ENCODE measurements at regions not wholly inside any gene's neighbourhood (a gene's known extent, or its start where the extent isn't known, plus 50 kb on each side); places are given as distances from the start of the nearest gene placed in this dataset.

- DNase-seq (ENCODE audit: low read depth) = no peak
These were observed 116.2 kb upstream of the SLCO3A1 start for GRCh38 chr15:91737151-91737818.

DNA sequence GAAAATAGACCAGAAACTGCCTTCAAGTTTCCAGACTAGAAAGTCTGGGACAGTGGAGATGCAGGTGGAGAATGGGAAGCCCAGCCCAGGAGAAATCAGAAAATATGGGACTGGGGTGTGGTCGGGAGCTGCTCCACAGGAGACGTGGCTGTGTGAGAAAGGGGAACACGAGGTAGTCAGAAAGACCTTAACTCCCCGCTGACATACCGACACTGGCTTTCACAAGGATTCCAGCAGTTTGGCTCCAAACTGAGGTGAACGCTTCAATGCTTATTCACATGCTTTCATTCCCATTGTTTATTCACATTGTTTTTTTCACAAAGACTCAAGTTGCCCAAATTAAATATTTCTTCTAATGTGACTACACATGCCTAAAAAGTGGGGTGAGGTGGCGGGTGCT lies 111.5 kb upstream of the SLCO3A1 start:
- DNase-seq (ENCODE audit: low read depth) = no peak

DNA sequence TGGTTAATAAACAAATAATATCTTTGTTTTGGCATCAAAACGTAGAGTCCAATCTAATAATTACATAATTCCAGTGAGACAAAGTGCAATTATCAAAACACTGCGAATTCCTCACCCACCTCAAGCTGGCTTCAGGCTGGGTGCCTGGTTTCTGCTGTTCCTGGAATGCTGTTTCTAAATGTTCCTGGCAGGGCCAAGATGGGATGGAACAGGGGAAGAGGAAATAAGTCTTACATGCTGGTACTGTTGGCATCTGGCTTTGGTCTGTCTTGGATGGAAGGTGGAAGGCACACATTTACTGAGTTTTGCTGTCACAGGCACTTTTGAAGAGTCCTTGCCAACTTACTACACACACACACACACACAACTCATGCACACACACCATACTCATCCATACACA lies 101.9 kb upstream of the SLCO3A1 start:
- no peak for DNase-seq (ENCODE audit: low read depth)

DNA sequence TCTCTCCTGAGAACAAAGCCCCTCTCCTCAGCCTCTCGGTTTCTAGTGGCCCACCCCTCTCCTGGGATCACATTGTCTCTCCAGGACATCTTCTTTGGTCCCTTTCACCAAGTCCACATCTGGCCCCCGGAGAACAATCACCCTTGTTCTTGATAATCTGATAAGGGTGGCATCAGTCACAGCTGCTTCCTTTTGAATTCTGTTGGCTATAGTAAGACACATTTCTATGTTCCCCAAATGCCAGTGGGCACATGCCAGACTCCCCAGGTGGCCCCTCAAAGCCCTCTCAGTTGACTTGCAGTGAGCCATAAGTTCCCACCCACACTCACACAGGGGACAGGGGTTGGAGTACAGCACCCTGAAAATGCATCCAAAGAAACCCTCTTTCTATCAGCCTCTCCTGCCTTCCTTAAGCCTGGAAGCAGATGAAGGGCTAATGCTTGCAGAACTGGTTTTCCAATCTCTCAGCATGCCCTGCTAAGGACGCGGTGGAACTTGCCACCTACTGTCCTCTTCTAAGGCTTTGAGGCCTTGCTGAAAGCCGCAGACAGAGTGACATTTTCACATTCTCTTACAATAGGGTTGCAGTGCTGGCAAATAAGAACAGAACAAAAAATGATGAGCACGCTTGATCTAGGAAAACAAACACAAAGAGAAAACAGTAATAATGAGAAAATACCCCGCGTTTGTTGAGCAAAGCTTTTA lies 101.3 kb upstream of the SLCO3A1 start:
- no peak for DNase-seq (ENCODE audit: low read depth)

DNA sequence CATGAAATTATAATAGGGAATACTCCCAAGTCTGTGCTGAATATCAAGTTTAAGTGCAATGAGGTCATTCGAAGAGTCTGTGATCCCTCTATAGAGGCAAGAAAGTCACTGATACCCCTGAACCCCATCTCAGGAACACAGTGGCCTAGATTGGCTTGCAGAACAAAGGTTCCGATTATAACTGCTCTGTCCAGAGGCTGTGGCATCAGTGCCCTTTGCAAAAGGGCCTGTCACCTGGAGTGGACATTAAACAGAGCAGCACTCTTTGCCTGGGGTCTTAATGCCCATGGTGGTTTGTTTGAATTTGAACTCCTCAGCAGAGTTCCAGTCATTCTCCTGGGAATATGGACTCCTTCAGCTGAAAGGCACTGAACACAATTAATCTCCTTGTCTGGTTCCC lies 93.9 kb upstream of the SLCO3A1 start:
- no peak for DNase-seq (ENCODE audit: low read depth)

DNA sequence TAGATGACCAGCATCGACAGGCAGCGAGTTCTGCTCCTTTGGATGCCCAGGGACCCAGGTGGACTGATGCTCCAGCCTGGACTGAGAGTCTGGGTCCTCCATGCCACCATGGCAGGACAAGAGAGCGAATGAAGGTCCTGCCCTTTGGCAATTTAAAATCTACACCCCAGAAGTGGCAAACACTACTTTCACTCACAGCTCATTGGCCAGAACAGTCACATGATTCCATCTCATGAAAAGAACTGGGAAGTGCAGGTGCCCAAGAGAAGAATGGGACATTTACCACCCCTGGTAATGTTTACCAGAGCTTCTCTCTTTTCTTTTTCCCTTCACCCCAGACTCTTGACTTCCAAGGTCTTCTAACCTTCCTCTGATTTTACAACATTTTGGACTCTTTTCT lies 87.8 kb upstream of the SLCO3A1 start:
- no peak for DNase-seq (ENCODE audit: low read depth)

- no peak for DNase-seq (ENCODE audit: low read depth)
These were observed 84.0 kb upstream of the SLCO3A1 start for GRCh38 chr15:91769476-91769875.

DNA sequence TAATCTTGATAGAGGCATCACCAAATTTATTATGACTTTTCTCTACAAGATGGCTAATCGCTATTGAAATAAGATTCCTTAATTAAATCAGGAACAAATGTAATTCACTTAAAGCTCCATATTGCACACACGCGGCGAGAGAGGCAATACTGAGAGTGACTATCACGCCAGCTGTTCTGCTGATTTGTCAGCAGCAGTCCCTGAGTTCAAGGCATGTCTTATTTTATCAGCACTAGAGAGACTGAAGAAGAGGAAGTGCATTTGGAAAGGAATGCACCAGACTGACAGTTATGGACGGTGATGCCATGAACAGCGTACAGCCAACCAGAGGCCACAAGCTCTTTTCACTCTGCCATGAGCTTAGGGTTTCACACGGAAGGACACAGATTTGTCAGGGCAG lies 83.6 kb upstream of the SLCO3A1 start:
- DNase-seq (ENCODE audit: low read depth) = no peak

DNA sequence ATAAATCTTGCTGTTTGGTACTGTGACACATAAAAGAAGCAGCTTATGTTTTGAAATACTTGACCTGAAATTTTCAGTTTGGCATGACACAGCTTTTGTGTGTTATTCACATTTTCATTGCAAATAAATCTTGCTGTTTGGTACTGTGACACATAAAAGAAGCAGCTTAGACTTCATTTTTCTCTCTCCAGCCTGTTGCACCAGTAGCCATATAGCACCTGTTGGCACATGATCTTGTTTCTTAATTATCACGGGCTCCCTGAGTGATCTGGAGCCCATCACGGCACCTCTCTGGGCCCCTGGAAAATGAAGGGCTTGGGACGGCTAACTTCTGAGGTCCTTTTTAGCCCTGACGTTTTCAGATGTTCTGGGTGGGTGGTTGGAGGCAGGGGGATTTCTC lies 77.4 kb upstream of the SLCO3A1 start:
- no peak for DNase-seq (ENCODE audit: low read depth)

DNA sequence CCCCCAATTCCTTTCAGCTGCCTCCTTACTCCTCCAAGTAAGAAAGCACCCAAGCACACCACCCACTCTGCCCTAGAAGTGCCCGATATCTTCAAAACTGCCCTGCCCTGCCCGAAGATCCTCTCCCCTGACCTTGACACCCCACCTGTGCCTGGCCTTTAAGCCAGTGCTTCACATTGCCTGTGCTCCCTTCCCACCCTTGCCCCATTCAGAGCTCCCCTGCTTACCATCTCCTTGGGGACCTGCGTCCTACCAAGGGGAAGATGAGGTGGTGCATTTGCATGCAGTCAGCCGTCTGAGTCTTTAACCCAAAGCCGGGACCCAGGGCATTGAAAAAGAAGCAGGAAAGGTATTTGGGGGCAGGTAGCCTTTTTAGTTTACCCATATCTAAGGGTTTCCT lies 73.5 kb upstream of the SLCO3A1 start:
- DNase-seq (ENCODE audit: low read depth) = no peak

- DNase-seq (ENCODE audit: low read depth) = no peak
These were observed 73.1 kb upstream of the SLCO3A1 start for GRCh38 chr15:91780387-91780786.

- DNase-seq (ENCODE audit: low read depth) = no peak
These were observed 71.3 kb upstream of the SLCO3A1 start for GRCh38 chr15:91782221-91782620.

DNA sequence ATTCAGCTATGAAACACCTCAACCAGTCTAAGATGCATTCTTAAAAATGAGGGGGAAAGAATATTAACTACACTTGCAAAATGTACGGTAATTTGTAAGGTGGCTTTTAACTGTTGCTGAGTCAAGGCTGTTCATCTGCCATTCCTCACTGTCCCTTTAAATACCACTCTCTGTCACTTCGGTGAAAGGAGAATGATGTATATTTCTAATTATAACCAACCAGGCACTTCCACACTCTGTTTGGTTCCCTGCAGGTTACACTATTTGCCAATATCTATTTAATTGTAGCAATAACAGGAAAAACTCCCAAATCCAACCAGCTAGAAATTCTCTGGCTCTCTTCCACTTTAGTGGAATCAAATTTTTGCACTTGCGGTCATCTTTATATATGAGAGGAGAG lies 70.5 kb upstream of the SLCO3A1 start:
- DNase-seq (ENCODE audit: low read depth) = no peak

DNA sequence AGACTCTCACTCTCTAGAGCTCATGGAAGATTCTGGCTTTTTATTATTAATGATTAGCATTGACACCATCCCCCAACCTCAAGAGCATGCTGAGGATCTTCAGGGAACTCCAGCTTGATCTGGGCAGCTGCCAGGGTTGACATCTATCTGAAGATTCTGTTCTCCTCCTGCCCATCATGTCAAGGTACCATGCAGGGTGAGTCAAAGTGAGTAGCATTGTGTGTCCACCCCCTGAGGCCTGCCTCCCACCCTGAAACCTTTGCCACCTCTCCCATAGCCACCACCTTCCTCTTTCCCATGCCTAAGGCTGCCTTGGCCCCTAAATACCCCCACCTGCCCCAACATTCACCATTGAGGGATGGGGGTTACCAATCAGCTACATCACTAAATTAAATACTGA lies 70.1 kb upstream of the SLCO3A1 start:
- DNase-seq (ENCODE audit: low read depth) = no peak

DNA sequence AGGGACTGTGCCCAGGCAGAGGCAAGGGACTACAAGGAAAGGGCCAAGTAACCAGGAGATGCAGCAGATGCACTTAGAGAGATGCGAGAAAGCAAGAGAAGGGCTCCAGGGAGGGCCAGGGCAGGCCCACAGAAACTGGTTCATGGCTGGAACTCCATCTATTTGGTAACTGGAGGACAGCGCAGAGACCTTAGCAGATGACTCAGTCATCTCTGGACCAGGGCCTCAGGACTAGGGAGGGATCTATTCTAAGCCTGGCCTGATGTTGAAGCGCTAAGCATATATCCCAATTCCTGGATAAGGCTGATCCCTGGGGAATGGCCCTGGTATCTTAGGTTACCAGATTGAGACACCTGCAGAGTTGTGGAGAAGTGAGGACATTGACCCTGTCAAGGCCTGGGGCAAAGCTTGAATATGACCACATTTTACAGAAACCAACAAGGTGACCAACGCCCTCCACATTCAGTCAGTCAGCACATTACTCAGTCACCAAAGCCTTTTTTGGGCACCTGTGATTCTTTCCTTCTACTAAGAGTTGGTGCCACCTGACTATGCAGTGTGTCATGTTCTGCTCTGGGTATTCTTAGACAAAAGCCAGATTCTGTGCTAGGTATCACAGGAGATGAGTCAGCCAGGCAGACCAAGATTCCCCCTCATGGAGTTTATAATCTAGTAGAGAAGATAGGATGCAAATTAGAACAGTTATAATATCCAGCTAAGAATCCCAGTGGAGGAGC lies 68.4 kb upstream of the SLCO3A1 start:
- DNase-seq (ENCODE audit: low read depth) = no peak

- no peak for DNase-seq (ENCODE audit: low read depth)
These were observed 66.3 kb upstream of the SLCO3A1 start for GRCh38 chr15:91787198-91787597.

- DNase-seq (ENCODE audit: low read depth) = no peak
These were observed 64.4 kb upstream of the SLCO3A1 start for GRCh38 chr15:91789136-91789535.

GRCh38 chr15:91790836-91791235 lies 62.7 kb upstream of the SLCO3A1 start:
- no peak for DNase-seq (ENCODE audit: low read depth)

- no peak for DNase-seq (ENCODE audit: low read depth)
These were observed 59.7 kb upstream of the SLCO3A1 start for GRCh38 chr15:91793771-91794170.

- no peak for DNase-seq (ENCODE audit: low read depth)
These were observed 58.3 kb upstream of the SLCO3A1 start for GRCh38 chr15:91795235-91795634.

DNA sequence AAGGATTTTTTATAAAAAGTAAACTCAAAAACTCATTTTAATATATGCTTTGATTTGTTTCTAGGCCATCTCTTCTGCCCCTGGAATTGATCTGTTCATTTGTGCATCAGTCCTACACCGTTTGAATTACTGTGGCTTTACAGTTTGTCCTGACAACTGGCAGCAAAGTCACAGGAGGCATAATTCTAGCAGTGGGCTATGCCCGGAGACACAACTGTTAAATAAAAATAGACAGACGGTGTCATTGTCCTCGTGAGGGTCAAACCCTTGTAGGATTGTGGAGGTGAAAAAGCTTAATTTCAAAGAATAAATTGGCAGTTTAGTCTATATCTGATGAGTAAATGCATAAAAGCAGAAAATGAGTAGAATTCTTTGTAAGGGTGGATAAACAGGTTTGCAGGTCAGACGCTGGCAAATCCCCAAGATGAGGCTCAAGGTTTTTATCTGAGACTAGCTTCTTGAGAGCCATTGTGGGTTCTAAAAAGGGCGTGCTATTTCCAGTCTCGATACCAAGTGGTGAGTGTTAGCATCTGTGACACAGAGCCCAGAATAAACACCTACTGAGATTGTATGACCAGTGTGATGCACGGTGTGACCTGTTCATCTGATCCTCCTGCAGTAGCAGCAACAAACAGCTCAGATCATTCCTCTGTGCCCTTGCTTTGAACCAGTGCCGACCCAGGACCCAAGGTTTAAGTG lies 51.5 kb upstream of the SLCO3A1 start:
- DNase-seq (ENCODE audit: low read depth) = no peak

- DNase-seq (ENCODE audit: low read depth) = no peak
These were observed 50.2 kb upstream of the SLCO3A1 start for GRCh38 chr15:91803260-91803659.

All from stimulated activated CD8-positive, alpha-beta memory T cell treated with anti-CD3 and anti-CD28 coated beads, Interleukin-12 subunit alpha, Interleukin-12 subunit beta, amount 100 ng/mL, for 1 hour (primary cell).